Trophoblast cell (in vitro differentiated cells and primary cell): ENCODE measurements at regions not wholly inside any gene's neighbourhood (a gene's known extent, or its start where the extent isn't known, plus 50 kb on each side); places are given as distances from the start of the nearest gene placed in this dataset.

Source experiments
- DNase-seq, 2 donors: peaks; one replicate each; pipeline ENCODE4 v3.0.0-alpha.2; 2016
- H2AFZ ChIP-seq: 2 replicates; pipeline ENCODE4 v1.6.1; 2013; ENCODE audit warnings: low read length, moderate library complexity, mild to moderate bottlenecking; ENCODE audit not compliant: insufficient read depth, poor library complexity
- H2AK5ac ChIP-seq: 2 replicates; pipeline ENCODE4 v1.6.1; 2013; ENCODE audit warnings: mild to moderate bottlenecking, low read length
- H2BK120ac ChIP-seq: 2 replicates; pipeline ENCODE4 v1.6.1; 2013; ENCODE audit warnings: low read length, mild to moderate bottlenecking, moderate library complexity; ENCODE audit not compliant: insufficient read depth, poor library complexity
- H2BK12ac ChIP-seq: 2 replicates; pipeline ENCODE4 v1.6.1; 2013; ENCODE audit warnings: mild to moderate bottlenecking, low read length, moderate library complexity
- H2BK5ac ChIP-seq: 2 replicates; pipeline ENCODE4 v1.6.1; 2013; ENCODE audit warnings: low read length, low read depth, moderate library complexity, mild to moderate bottlenecking; ENCODE audit not compliant: poor library complexity
- H3K14ac ChIP-seq: 2 replicates; pipeline ENCODE4 v1.6.1; 2013; ENCODE audit warnings: mild to moderate bottlenecking, low read length
- H3K18ac ChIP-seq: 2 replicates; pipeline ENCODE4 v1.6.1; 2013; ENCODE audit warnings: mild to moderate bottlenecking, low read length
- H3K23ac ChIP-seq: 2 replicates; pipeline ENCODE4 v1.6.1; 2013; ENCODE audit warnings: low read length
- H3K27ac ChIP-seq: 2 replicates; pipeline ENCODE4 v1.5.1; 2013; ENCODE audit warnings: low read depth, mild to moderate bottlenecking, inconsistent platforms, low read length, moderate library complexity
- H3K27me3 ChIP-seq: 2 replicates; pipeline ENCODE4 v1.6.1; 2013; ENCODE audit warnings: inconsistent platforms, mild to moderate bottlenecking, low read length, moderate library complexity; ENCODE audit not compliant: insufficient read depth
- H3K36me3 ChIP-seq, 2 experiments: 1 replicate in 1 of 2; 2 replicates in 1 of 2; pipeline ENCODE4 v1.6.1; 2013; ENCODE audit warnings: low read length in 2 of 2, mild to moderate bottlenecking in 2 of 2, moderate library complexity in 1 of 2; ENCODE audit not compliant: insufficient read depth in 2 of 2, control insufficient read depth in 1 of 2
- H3K4ac ChIP-seq: 2 replicates; pipeline ENCODE4 v1.6.1; 2013; ENCODE audit warnings: low read depth, mild to moderate bottlenecking, low read length, moderate library complexity
- H3K4me1 ChIP-seq, 2 experiments: 1 replicate in 1 of 2; 2 replicates in 1 of 2; pipeline ENCODE4 v1.6.1; 2013; ENCODE audit warnings: low read length in 2 of 2, mild to moderate bottlenecking in 2 of 2, moderate library complexity in 1 of 2; ENCODE audit not compliant: insufficient read depth in 2 of 2, control insufficient read depth in 1 of 2
- H3K4me2 ChIP-seq: 2 replicates; pipeline ENCODE4 v1.6.1; 2013; ENCODE audit warnings: inconsistent platforms, mild to moderate bottlenecking, low read length, moderate library complexity
- H3K4me3 ChIP-seq: 2 replicates; pipeline ENCODE4 v1.5.1; 2013; ENCODE audit warnings: mild to moderate bottlenecking, low read depth, low read length, inconsistent platforms
- H3K79me1 ChIP-seq: one replicate; pipeline ENCODE4 v1.6.1; 2013; ENCODE audit warnings: low read length
- H3K79me2 ChIP-seq: 2 replicates; pipeline ENCODE4 v1.6.1; 2013; ENCODE audit warnings: low read length, mild to moderate bottlenecking; ENCODE audit not compliant: control insufficient read depth, insufficient read depth, poor library complexity
- H3K9ac ChIP-seq: 2 replicates; pipeline ENCODE4 v1.6.1; 2013; ENCODE audit warnings: mild to moderate bottlenecking, low read length
- H3K9me3 ChIP-seq: 2 replicates; pipeline ENCODE4 v1.6.1; 2013; ENCODE audit warnings: low read depth, mild to moderate bottlenecking, control low read depth, inconsistent platforms, low read length; ENCODE audit not compliant: insufficient read depth
- H4K12ac ChIP-seq: 2 replicates; pipeline ENCODE4 v1.6.1; 2013; ENCODE audit warnings: low read depth, mild to moderate bottlenecking, low read length, moderate library complexity
- H4K8ac ChIP-seq: 2 replicates; pipeline ENCODE4 v1.6.1; 2013; ENCODE audit warnings: low read depth, mild to moderate bottlenecking, low read length, moderate library complexity
- H4K91ac ChIP-seq: one replicate; pipeline ENCODE4 v1.6.1; 2013; ENCODE audit warnings: low read depth, mild to moderate bottlenecking, low read length, moderate library complexity
- WGBS: extraction: QIAGEN DNeasy Blood & Tissue Kit; methylation state at CpG from one replicate; pipeline ENCODE4 v1.1.7; 2013; ENCODE audit warnings: missing lambda C conversion rate; ENCODE audit not compliant: insufficient read length, insufficient coverage; ENCODE audit errors: extremely low coverage; 5-methylcytosine and 5-hydroxymethylcytosine counted together

DNA sequence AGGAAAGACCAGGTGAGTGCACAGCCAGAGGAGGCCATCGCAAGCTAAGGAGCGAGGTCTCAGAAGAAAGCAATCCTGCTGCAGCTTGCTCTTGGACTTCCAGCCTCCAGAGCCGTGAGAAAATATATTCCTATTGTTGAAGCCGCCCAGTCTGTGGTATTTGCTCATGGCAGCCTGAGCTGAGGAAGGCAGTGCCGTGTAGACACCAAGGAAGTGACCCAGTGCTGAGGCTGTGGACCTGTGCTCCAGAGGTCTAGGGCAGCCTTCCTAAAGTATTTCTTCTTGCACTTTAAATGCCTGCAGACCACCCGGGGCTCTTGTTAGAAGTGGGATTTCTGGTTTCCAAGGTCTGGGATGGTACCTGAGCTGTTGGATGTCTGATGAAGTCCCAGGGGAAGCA lies 158.5 kb upstream of the KL start:
- H3K79me2 ChIP-seq, result no peaks in the 10 kb centered on the region
- no peak overlapping the region for H3K4me2 ChIP-seq
- WGBS, result no CpG with 5 or more reads among the region's 6 CpGs
- H2BK5ac ChIP-seq, result no peak overlapping the region
- H2BK120ac ChIP-seq, result no peak overlapping the region
- no peak overlapping the region for H4K8ac ChIP-seq
- H3K18ac ChIP-seq, result no peak overlapping the region
- H4K91ac ChIP-seq, result no peak overlapping the region
- H3K27me3 ChIP-seq, result no peaks in the 10 kb centered on the region
- H3K79me1 ChIP-seq, result no peaks in the 10 kb centered on the region
- no peak for DNase-seq
- no peak overlapping the region for H2BK12ac ChIP-seq
- H3K9ac ChIP-seq, result no peak overlapping the region
- H2AK5ac ChIP-seq, result no peak overlapping the region
- H3K9me3 ChIP-seq, result peaks cover 3% of the 10 kb centered on the region
- H3K23ac ChIP-seq, result no peak overlapping the region
- no peak overlapping the region for H3K4me3 ChIP-seq
- no peak overlapping the region for H4K12ac ChIP-seq
- no peaks in the 10 kb centered on the region for H3K36me3 ChIP-seq
- H3K4ac ChIP-seq, result no peak overlapping the region
- H2AFZ ChIP-seq, result no peak overlapping the region
- H3K14ac ChIP-seq, result no peak overlapping the region
- no peak overlapping the region for H3K27ac ChIP-seq
- no peaks in the 10 kb centered on the region for H3K4me1 ChIP-seq

DNA sequence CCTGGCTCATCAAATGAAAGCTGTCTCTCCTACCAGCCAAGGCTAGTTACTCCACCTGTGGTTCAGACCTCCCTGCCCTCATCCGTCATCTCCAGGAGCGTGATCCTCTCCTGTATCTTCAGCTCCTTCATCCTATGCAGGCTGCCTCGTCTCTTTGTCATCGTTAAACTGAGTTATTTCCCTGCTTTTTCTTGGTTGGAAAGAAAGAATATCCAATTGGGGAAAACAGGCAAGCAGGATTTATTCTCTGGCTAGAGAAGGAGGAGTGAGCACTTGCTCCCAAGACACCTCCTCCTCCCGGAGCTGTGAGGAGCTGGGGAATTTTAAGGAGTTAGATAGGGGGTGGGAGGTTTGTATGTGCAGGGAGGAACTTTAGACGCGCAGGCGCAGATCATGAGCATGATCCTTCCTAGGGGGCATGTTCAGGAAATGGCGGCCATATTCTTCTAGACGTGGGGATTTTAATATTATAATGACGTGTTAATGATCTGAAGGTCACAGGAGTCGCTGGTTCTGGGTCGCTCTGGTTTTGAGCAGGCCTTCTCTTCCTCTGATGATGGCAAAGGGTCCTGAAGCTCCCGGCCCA lies 156.4 kb upstream of the KL start:
- no peak overlapping the region for H2BK12ac ChIP-seq
- H3K4me1 ChIP-seq, result peaks cover 0 to 3% of the 10 kb centered on the region in 2 experiments
- H3K27ac ChIP-seq, result no peak overlapping the region
- H4K91ac ChIP-seq, result no peak overlapping the region
- no peak overlapping the region for H3K4me2 ChIP-seq
- no peak overlapping the region for H2BK120ac ChIP-seq
- no peak overlapping the region for H3K4ac ChIP-seq
- H3K79me2 ChIP-seq, result no peaks in the 10 kb centered on the region
- H3K23ac ChIP-seq, result no peak overlapping the region
- no peak overlapping the region for H3K14ac ChIP-seq
- H3K27me3 ChIP-seq, result no peaks in the 10 kb centered on the region
- H3K18ac ChIP-seq, result no peak overlapping the region
- H3K4me3 ChIP-seq, result no peak overlapping the region
- no CpG with 5 or more reads among the region's 14 CpGs for WGBS
- H3K9ac ChIP-seq, result no peak overlapping the region
- H3K36me3 ChIP-seq, result no peaks in the 10 kb centered on the region
- H4K8ac ChIP-seq, result no peak overlapping the region
- no peak overlapping the region for H2BK5ac ChIP-seq
- no peak overlapping the region for H2AK5ac ChIP-seq
- DNase-seq, result no peak
- no peak overlapping the region for H4K12ac ChIP-seq
- H3K9me3 ChIP-seq, result peaks cover 3% of the 10 kb centered on the region
- no peak overlapping the region for H2AFZ ChIP-seq
- H3K79me1 ChIP-seq, result no peaks in the 10 kb centered on the region

DNA sequence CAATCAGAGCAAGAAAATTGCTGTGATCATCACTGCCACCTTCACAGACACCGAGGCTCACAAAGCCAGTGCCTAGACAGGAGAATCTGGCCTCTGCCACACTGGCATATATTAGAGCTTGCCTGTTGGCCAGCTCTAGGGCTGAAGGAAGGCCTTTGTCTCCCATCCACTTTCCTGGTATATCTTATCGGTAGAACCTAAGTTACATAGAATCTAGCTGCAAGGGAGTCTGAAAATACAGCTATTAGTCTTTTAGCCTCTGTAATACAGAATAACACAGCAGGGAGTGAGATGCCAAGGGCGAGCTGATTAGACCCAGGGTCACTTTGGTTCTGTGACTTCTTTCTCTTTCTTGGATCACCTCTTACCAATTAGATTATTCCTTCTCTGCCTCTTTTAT lies 154.9 kb upstream of the KL start:
- H3K79me2 ChIP-seq, result no peaks in the 10 kb centered on the region
- H3K18ac ChIP-seq, result no peak overlapping the region
- no peaks in the 10 kb centered on the region for H3K36me3 ChIP-seq

DNA sequence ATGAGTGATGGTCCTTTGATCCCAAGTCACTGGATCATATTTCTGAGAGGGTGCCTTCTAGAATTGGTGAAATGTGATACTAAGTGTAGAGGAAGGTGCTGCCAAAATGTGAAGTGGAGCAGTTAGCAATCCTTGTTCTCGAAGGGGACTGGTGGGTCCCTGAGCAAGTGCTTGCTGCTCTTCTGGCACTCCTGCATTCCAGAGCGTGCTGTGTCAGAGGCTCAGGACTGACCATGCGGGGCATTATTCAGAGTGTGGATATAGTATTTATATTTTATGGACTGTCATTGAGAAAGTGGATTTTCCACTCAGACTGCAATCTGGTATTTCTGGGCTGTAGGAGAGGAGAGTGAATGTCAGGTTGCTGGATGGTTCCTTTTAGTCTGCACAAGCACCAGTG lies 152.6 kb upstream of the KL start:
- Histone ChIP-seq H3K4me1 (peaks cover 0 to 3% of the 10 kb centered on the region in 2 experiments), H4K91ac (no peak overlapping the region)
- no CpG with 5 or more reads among the region's 3 CpGs for WGBS

More for the DNA sequence above, 154.9 kb upstream of the KL start:
- Histone ChIP-seq H3K23ac (no peak overlapping the region), H3K27me3 (no peaks in the 10 kb centered on the region), H2BK12ac (no peak overlapping the region), H3K4me3 (no peak overlapping the region), H3K4me2 (no peak overlapping the region), H3K79me1 (no peaks in the 10 kb centered on the region), H4K91ac (no peak overlapping the region), H3K9ac (no peak overlapping the region), H3K4me1 (peaks cover 0 to 3% of the 10 kb centered on the region in 2 experiments), H3K27ac (no peak overlapping the region), H3K9me3 (peaks cover 3% of the 10 kb centered on the region), H2BK120ac (no peak overlapping the region), H4K8ac (no peak overlapping the region), H2AK5ac (no peak overlapping the region), H4K12ac (no peak overlapping the region), H2AFZ (no peak overlapping the region), H3K4ac (no peak overlapping the region), H2BK5ac (no peak overlapping the region), H3K14ac (no peak overlapping the region)
- no peak for DNase-seq
- no CpG with 5 or more reads among the region's 3 CpGs for WGBS

More for the DNA sequence above, 152.6 kb upstream of the KL start:
- no peak overlapping the region for H2BK120ac ChIP-seq
- H3K23ac ChIP-seq, result no peak overlapping the region
- no peak overlapping the region for H4K12ac ChIP-seq
- no peak overlapping the region for H3K18ac ChIP-seq
- H2AK5ac ChIP-seq, result no peak overlapping the region
- no peak overlapping the region for H4K8ac ChIP-seq
- no peaks in the 10 kb centered on the region for H3K79me1 ChIP-seq
- H3K27me3 ChIP-seq, result no peaks in the 10 kb centered on the region
- DNase-seq, result peak in 1 of 2 donors; percentile 54
- H2BK12ac ChIP-seq, result no peak overlapping the region
- no peak overlapping the region for H3K4me2 ChIP-seq
- H2BK5ac ChIP-seq, result no peak overlapping the region
- H3K79me2 ChIP-seq, result no peaks in the 10 kb centered on the region
- no peak overlapping the region for H3K4ac ChIP-seq
- H3K9ac ChIP-seq, result no peak overlapping the region
- H3K27ac ChIP-seq, result no peak overlapping the region
- no peak overlapping the region for H3K4me3 ChIP-seq
- no peak overlapping the region for H2AFZ ChIP-seq
- H3K9me3 ChIP-seq, result peaks cover 3% of the 10 kb centered on the region
- no peaks in the 10 kb centered on the region for H3K36me3 ChIP-seq
- H3K14ac ChIP-seq, result no peak overlapping the region
